ENCODE measurements at regions not wholly inside any gene's neighbourhood (a gene's known extent, or its start where the extent isn't known, plus 50 kb on each side); places are given as distances from the start of the nearest gene placed in this dataset.

- H3K27ac ChIP-seq (replicated peaks): no peak overlapping the region
- DNase-seq (ENCODE audit: low read depth in 1 of 2, low spot score in 1 of 2): no peak
- TF ChIP-seq GABPA (IDR thresholded peaks at IDR 0.05; ENCODE audit: low read depth): no peak
- no peak for TF ChIP-seq CTCF (IDR thresholded peaks at IDR 0.05; ENCODE audit: insufficient read depth, low read length)
- TF ChIP-seq SPI1 (IDR thresholded peaks at IDR 0.05; ENCODE audit: borderline replicate concordance, low read depth): no peak
- TF ChIP-seq POLR2AphosphoS5 (IDR thresholded peaks at IDR 0.05; ENCODE audit: low read depth): no peak
- TF ChIP-seq REST (IDR thresholded peaks at IDR 0.05; ENCODE audit: insufficient replicate concordance, low read depth): no peak
- H3K4me3 ChIP-seq (replicated peaks; ENCODE audit: insufficient read depth, low read length): no peak overlapping the region
- H3K27me3 ChIP-seq (ENCODE audit: insufficient read depth, poor library complexity, severe bottlenecking): no peaks in the 10 kb centered on the region
Measured at GRCh38 chr2:40997362-40997761, 545.5 kb upstream of the SLC8A1 start.

DNA sequence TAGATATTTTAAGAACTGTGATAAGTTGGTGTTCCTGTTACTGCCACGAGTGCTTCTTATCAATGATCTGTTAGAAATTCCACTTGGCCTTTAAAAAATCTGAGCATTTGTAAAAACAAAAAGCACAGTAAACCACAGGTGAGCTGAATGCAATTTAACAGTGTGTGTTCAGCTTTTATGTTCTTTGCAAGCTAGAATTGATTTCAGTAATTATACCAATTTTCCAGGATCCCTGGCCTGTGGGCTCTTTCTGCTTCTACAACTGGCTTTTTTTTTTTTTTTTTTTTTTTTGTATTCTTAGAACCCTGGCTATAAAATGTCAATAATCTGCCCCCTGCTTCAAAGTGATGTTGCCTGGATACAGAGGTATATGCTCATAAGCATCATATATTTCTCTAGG lies 548.5 kb upstream of the SLC8A1 start:
- TF ChIP-seq SPI1 (IDR thresholded peaks at IDR 0.05; ENCODE audit: borderline replicate concordance, low read depth): no peak
- TF ChIP-seq CTCF (IDR thresholded peaks at IDR 0.05; ENCODE audit: insufficient read depth, low read length): no peak
- TF ChIP-seq REST (IDR thresholded peaks at IDR 0.05; ENCODE audit: insufficient replicate concordance, low read depth): no peak
- no peak for TF ChIP-seq GABPA (IDR thresholded peaks at IDR 0.05; ENCODE audit: low read depth)
- no peak for TF ChIP-seq POLR2AphosphoS5 (IDR thresholded peaks at IDR 0.05; ENCODE audit: low read depth)
- H3K27ac ChIP-seq (replicated peaks): no peak overlapping the region
- no peaks in the 10 kb centered on the region for H3K27me3 ChIP-seq (ENCODE audit: insufficient read depth, poor library complexity, severe bottlenecking)
- no peak overlapping the region for H3K4me3 ChIP-seq (replicated peaks; ENCODE audit: insufficient read depth, low read length)
- no peak for DNase-seq (ENCODE audit: low read depth in 1 of 2, low spot score in 1 of 2)

GRCh38 chr2:41000906-41001305 lies 549.0 kb upstream of the SLC8A1 start:
- H3K4me3 ChIP-seq (replicated peaks; ENCODE audit: insufficient read depth, low read length): no peak overlapping the region
- no peak for DNase-seq (ENCODE audit: low read depth in 1 of 2, low spot score in 1 of 2)
- TF ChIP-seq POLR2AphosphoS5 (IDR thresholded peaks at IDR 0.05; ENCODE audit: low read depth) (no peak), REST (IDR thresholded peaks at IDR 0.05; ENCODE audit: insufficient replicate concordance, low read depth) (no peak), GABPA (IDR thresholded peaks at IDR 0.05; ENCODE audit: low read depth) (no peak), SPI1 (IDR thresholded peaks at IDR 0.05; ENCODE audit: borderline replicate concordance, low read depth) (no peak), CTCF (IDR thresholded peaks at IDR 0.05; ENCODE audit: insufficient read depth, low read length) (no peak)
- no peaks in the 10 kb centered on the region for H3K27me3 ChIP-seq (ENCODE audit: insufficient read depth, poor library complexity, severe bottlenecking)
- no peak overlapping the region for H3K27ac ChIP-seq (replicated peaks)

All from HL-60 (cell line).